Smooth muscle cell (in vitro differentiated cells): ENCODE measurements at regions not wholly inside any gene's neighbourhood (a gene's known extent, or its start where the extent isn't known, plus 50 kb on each side); places are given as distances from the start of the nearest gene placed in this dataset.

Experiments used
- DNase-seq: peaks from one replicate; lab custom pipeline; 2025; ENCODE audit not compliant: unreplicated experiment; lab: John Stamatoyannopoulos, UW
- H2AFZ ChIP-seq: fragments of 200-600 bp; sonication (generic); 2 replicates; pipeline ENCODE4 v1.6.0; 2016; ENCODE audit warnings: antibody characterized with exemption, low read depth, mild to moderate bottlenecking
- H3F3A ChIP-seq: fragments of 200-600 bp; sonication (generic); 2 replicates; pipeline ENCODE4 v1.6.0; 2017; ENCODE audit warnings: antibody characterized with exemption, low read depth
- H3K27ac ChIP-seq: fragments of 200-600 bp; sonication (generic); 2 replicates; pipeline ENCODE4 v1.5.1; 2016; ENCODE audit warnings: low read depth, mild to moderate bottlenecking
- H3K27me3 ChIP-seq: fragments of 200-600 bp; sonication (generic); 2 replicates; pipeline ENCODE4 v1.6.1; 2016; ENCODE audit warnings: low read depth, mild to moderate bottlenecking
- H3K36me3 ChIP-seq: fragments of 200-600 bp; sonication (generic); 2 replicates; pipeline ENCODE4 v1.5.1; 2016; ENCODE audit warnings: low read depth
- H3K4me1 ChIP-seq: fragments of 200-600 bp; sonication (generic); 2 replicates; pipeline ENCODE4 v1.5.1; 2016; ENCODE audit warnings: low read depth
- H3K4me2 ChIP-seq: fragments of 200-600 bp; sonication (generic); 2 replicates; pipeline ENCODE4 v1.6.0; 2016; ENCODE audit warnings: mild to moderate bottlenecking
- H3K4me3 ChIP-seq: fragments of 200-600 bp; sonication (generic); 2 replicates; pipeline ENCODE4 v1.5.1; 2016; ENCODE audit warnings: mild to moderate bottlenecking
- H3K79me2 ChIP-seq: fragments of 200-600 bp; sonication (generic); 2 replicates; pipeline ENCODE4 v1.6.0; 2016; ENCODE audit warnings: low read depth, mild to moderate bottlenecking
- H3K9ac ChIP-seq: fragments of 200-600 bp; sonication (generic); 2 replicates; pipeline ENCODE4 v1.6.0; 2016; ENCODE audit warnings: low read depth
- H3K9me3 ChIP-seq: fragments of 200-600 bp; sonication (generic); replicated peaks from 2 replicates; pipeline ENCODE4 v1.5.1; 2016; ENCODE audit warnings: low read depth
- H4K20me1 ChIP-seq: fragments of 200-600 bp; sonication (generic); 2 replicates; pipeline ENCODE4 v1.6.0; 2016; ENCODE audit warnings: low read depth
- CTCF ChIP-seq: fragments of 200-600 bp; sonication (generic); IDR thresholded peaks from 2 replicates; pipeline ENCODE4 v1.5.1; 2017; ENCODE audit warnings: borderline replicate concordance, mild to moderate bottlenecking, antibody characterized with exemption; ENCODE audit not compliant: insufficient read depth, poor library complexity, severe bottlenecking
- WGBS: methylation state at CpG from one replicate; pipeline ENCODE4 v1.1.7; 2016; ENCODE audit warnings: low lambda C conversion rate; 5-methylcytosine and 5-hydroxymethylcytosine counted together

GRCh38 chr14:85762526-85762925 lies 232.6 kb downstream of the FLRT2 start:
- Histone ChIP-seq H3K9me3 (no peaks in the 10 kb centered on the region), H3K79me2 (no peaks in the 10 kb centered on the region), H3K27ac (no peak overlapping the region), H4K20me1 (no peaks in the 10 kb centered on the region), H3K4me1 (peaks cover 10% of the 10 kb centered on the region), H3K4me2 (no peak overlapping the region), H3F3A (no peaks in the 10 kb centered on the region), H3K27me3 (no peaks in the 10 kb centered on the region), H3K9ac (no peak overlapping the region), H3K4me3 (no peak overlapping the region), H3K36me3 (no peaks in the 10 kb centered on the region), H2AFZ (no peak overlapping the region)
- no peak for TF ChIP-seq CTCF
- 96% methylated on average over 4 of the region's 4 CpGs for WGBS
- no peak for DNase-seq

- no peak for TF ChIP-seq CTCF
- Histone ChIP-seq H4K20me1 (no peaks in the 10 kb centered on the region), H3K4me2 (no peak overlapping the region), H2AFZ (no peak overlapping the region), H3F3A (no peaks in the 10 kb centered on the region), H3K4me3 (no peak overlapping the region), H3K9me3 (no peaks in the 10 kb centered on the region), H3K27ac (no peak overlapping the region), H3K4me1 (no peaks in the 10 kb centered on the region), H3K79me2 (no peaks in the 10 kb centered on the region), H3K27me3 (no peaks in the 10 kb centered on the region), H3K9ac (no peak overlapping the region), H3K36me3 (no peaks in the 10 kb centered on the region)
- 62% methylated on average over 2 of the region's 2 CpGs for WGBS
- no peak for DNase-seq
These were observed 222.2 kb downstream of the FLRT2 start for GRCh38 chr14:85752175-85752574.

GRCh38 chr14:85744573-85744972 lies 214.6 kb downstream of the FLRT2 start:
- no peak overlapping the region for H3K9ac ChIP-seq
- no peak overlapping the region for H3K27ac ChIP-seq
- no peak for TF ChIP-seq CTCF
- WGBS: 92% methylated on average over 4 of the region's 4 CpGs
- no peak overlapping the region for H3K4me2 ChIP-seq
- no peak for DNase-seq
- no peaks in the 10 kb centered on the region for H3K79me2 ChIP-seq
- no peaks in the 10 kb centered on the region for H4K20me1 ChIP-seq
- no peak overlapping the region for H3K4me3 ChIP-seq
- H3K4me1 ChIP-seq: no peaks in the 10 kb centered on the region
- H3F3A ChIP-seq: no peaks in the 10 kb centered on the region
- no peaks in the 10 kb centered on the region for H3K27me3 ChIP-seq
- H2AFZ ChIP-seq: no peak overlapping the region
- H3K9me3 ChIP-seq: no peaks in the 10 kb centered on the region
- H3K36me3 ChIP-seq: no peaks in the 10 kb centered on the region

- Histone ChIP-seq H3K4me2 (no peak overlapping the region), H3K36me3 (no peaks in the 10 kb centered on the region), H3K27me3 (no peaks in the 10 kb centered on the region), H3K4me1 (peaks cover 6% of the 10 kb centered on the region), H3F3A (peaks cover 9% of the 10 kb centered on the region), H2AFZ (no peak overlapping the region), H3K9ac (no peak overlapping the region), H3K4me3 (no peak overlapping the region), H3K27ac (peak overlapping the region; percentile 43), H3K9me3 (no peaks in the 10 kb centered on the region), H4K20me1 (no peaks in the 10 kb centered on the region), H3K79me2 (no peaks in the 10 kb centered on the region)
- no peak for TF ChIP-seq CTCF
- WGBS: 86% methylated on average over 1 of the region's 1 CpG
- DNase-seq: no peak
These were observed 202.1 kb downstream of the FLRT2 start for GRCh38 chr14:85732031-85732430.
